Neutrophil (primary cell): ENCODE measurements at regions not wholly inside any gene's neighbourhood (a gene's known extent, or its start where the extent isn't known, plus 50 kb on each side); places are given as distances from the start of the nearest gene placed in this dataset.

Experiments
- H3K27ac ChIP-seq: fragments of 200-600 bp; sonication (generic); 2 replicates; pipeline ENCODE4 v1.5.1; 2016; ENCODE audit warnings: mild to moderate bottlenecking, moderate library complexity
- H3K27me3 ChIP-seq: fragments of 200-600 bp; sonication (generic); 2 replicates; pipeline ENCODE4 v1.6.0; 2016; ENCODE audit warnings: mild to moderate bottlenecking
- H3K36me3 ChIP-seq: fragments of 200-600 bp; sonication (generic); 2 replicates; pipeline ENCODE4 v1.5.1; 2017
- H3K4me1 ChIP-seq, 2 experiments: fragments of 200-600 bp in 1 of 2; sonication (generic) in 1 of 2; 1 replicate in 1 of 2; 2 replicates in 1 of 2; pipeline versions ENCODE4 v1.5.1 to v1.6.1; 2013 to 2016; ENCODE audit warnings: low read depth in 1 of 2, low read length in 1 of 2, mild to moderate bottlenecking in 1 of 2, moderate library complexity in 1 of 2; ENCODE audit not compliant: control insufficient read depth in 1 of 2, insufficient read depth in 1 of 2
- H3K4me3 ChIP-seq, 2 experiments: fragments of 200-600 bp in 1 of 2; sonication (generic) in 1 of 2; 1 replicate in 1 of 2; 2 replicates in 1 of 2; pipeline ENCODE4 v1.5.1; 2013 to 2016; ENCODE audit warnings: low read depth in 1 of 2, low read length in 1 of 2, mild to moderate bottlenecking in 1 of 2, moderate library complexity in 1 of 2
- H3K9me3 ChIP-seq: fragments of 200-600 bp; sonication (generic); 2 replicates; pipeline ENCODE4 v1.5.1; 2016
- TF ChIP-seq, protein P1 (sequence below): fragments of 200-600 bp; sonication (generic); IDR thresholded peaks from 2 replicates; pipeline ENCODE4 v1.5.1; 2016; ENCODE audit warnings: antibody characterized with exemption

- no peak overlapping the region for H3K4me3 ChIP-seq
- H3K9me3 ChIP-seq: no peaks in the 10 kb centered on the region
- peaks cover 22% of the 10 kb centered on the region for H3K27me3 ChIP-seq
- TF ChIP-seq, protein P1, sequence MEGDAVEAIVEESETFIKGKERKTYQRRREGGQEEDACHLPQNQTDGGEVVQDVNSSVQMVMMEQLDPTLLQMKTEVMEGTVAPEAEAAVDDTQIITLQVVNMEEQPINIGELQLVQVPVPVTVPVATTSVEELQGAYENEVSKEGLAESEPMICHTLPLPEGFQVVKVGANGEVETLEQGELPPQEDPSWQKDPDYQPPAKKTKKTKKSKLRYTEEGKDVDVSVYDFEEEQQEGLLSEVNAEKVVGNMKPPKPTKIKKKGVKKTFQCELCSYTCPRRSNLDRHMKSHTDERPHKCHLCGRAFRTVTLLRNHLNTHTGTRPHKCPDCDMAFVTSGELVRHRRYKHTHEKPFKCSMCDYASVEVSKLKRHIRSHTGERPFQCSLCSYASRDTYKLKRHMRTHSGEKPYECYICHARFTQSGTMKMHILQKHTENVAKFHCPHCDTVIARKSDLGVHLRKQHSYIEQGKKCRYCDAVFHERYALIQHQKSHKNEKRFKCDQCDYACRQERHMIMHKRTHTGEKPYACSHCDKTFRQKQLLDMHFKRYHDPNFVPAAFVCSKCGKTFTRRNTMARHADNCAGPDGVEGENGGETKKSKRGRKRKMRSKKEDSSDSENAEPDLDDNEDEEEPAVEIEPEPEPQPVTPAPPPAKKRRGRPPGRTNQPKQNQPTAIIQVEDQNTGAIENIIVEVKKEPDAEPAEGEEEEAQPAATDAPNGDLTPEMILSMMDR: no peak
- H3K27ac ChIP-seq: no peak overlapping the region
- no peaks in the 10 kb centered on the region for H3K4me1 ChIP-seq
- no peaks in the 10 kb centered on the region for H3K36me3 ChIP-seq
These were observed 290.0 kb downstream of the CYP26B1 start for GRCh38 chr2:71857636-71858035.

GRCh38 chr2:71856773-71857525 is 290.7 kb downstream of the CYP26B1 start:
- Histone ChIP-seq H3K4me1 (no peaks in the 10 kb centered on the region), H3K9me3 (no peaks in the 10 kb centered on the region), H3K27me3 (peaks cover 22% of the 10 kb centered on the region), H3K27ac (no peak overlapping the region), H3K36me3 (no peaks in the 10 kb centered on the region), H3K4me3 (no peak overlapping the region)
- TF ChIP-seq, protein P1: no peak

- Histone ChIP-seq H3K4me1 (no peaks in the 10 kb centered on the region), H3K36me3 (no peaks in the 10 kb centered on the region), H3K9me3 (no peaks in the 10 kb centered on the region), H3K27ac (no peak overlapping the region), H3K4me3 (no peak overlapping the region), H3K27me3 (peaks cover 30% of the 10 kb centered on the region)
- TF ChIP-seq, protein P1: no peak
These were observed 293.8 kb downstream of the CYP26B1 start for GRCh38 chr2:71853858-71854257.

GRCh38 chr2:71852141-71852711 is 295.4 kb downstream of the CYP26B1 start:
- no peak overlapping the region for H3K27ac ChIP-seq
- TF ChIP-seq, protein P1: no peak
- H3K4me3 ChIP-seq: no peak overlapping the region
- H3K4me1 ChIP-seq: no peaks in the 10 kb centered on the region
- H3K36me3 ChIP-seq: no peaks in the 10 kb centered on the region
- H3K27me3 ChIP-seq: peaks cover 30% of the 10 kb centered on the region
- H3K9me3 ChIP-seq: no peaks in the 10 kb centered on the region

DNA sequence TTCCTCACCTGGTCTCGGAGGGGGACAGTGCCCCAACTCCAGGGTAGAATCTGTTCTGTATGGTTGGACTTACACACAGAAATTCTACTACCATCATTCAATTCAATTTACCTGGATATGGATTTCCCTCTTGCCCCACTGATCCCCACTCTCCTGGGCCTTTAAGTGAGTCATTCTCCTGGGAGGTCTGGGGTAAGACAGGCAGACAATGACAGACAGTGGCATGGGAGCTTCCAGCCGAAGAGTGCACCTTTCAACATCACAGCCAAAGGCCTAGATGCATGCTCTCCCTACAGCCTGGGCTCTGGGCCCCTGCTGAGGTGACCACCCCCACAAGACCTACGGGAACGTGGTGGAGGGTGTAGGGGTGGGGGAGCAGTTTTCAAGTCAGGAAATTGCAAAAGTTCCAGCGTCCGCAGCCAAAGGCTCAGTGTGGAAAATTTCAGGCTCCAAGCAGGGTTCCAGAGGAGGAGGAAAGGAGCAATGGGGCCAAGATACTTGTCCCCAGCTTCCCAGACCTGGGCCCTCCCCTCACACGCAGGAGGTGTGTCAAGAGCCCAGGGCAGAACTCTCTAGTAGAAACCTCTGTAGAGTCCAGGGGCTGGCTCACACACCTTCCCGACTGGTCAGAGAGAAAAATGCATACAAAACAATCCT is 296.4 kb downstream of the CYP26B1 start:
- H3K4me1 ChIP-seq: no peaks in the 10 kb centered on the region
- no peak overlapping the region for H3K4me3 ChIP-seq
- H3K27ac ChIP-seq: no peak overlapping the region
- no peaks in the 10 kb centered on the region for H3K36me3 ChIP-seq
- H3K9me3 ChIP-seq: no peaks in the 10 kb centered on the region
- peaks cover 30% of the 10 kb centered on the region for H3K27me3 ChIP-seq
- TF ChIP-seq, protein P1: no peak
